Jurkat, Clone E6-1 (cell line): ENCODE measurements at regions not wholly inside any gene's neighbourhood (a gene's known extent, or its start where the extent isn't known, plus 50 kb on each side); places are given as distances from the start of the nearest gene placed in this dataset.
"Not testable (repeated sequence)": the region's sequence is repeated elsewhere in the genome, so short reads cannot be mapped to it uniquely, and the experiment has no call there.

Source experiments
- DNase-seq: peaks from one replicate; pipeline ENCODE4 v3.0.0-alpha.2; 2011; ENCODE audit warnings: low read depth, low spot score
- H3K4me3 ChIP-seq: 2 replicates; pipeline ENCODE4 v1.5.1; 2011; ENCODE audit warnings: mild to moderate bottlenecking, low read length, control low read depth, moderate library complexity

DNA sequence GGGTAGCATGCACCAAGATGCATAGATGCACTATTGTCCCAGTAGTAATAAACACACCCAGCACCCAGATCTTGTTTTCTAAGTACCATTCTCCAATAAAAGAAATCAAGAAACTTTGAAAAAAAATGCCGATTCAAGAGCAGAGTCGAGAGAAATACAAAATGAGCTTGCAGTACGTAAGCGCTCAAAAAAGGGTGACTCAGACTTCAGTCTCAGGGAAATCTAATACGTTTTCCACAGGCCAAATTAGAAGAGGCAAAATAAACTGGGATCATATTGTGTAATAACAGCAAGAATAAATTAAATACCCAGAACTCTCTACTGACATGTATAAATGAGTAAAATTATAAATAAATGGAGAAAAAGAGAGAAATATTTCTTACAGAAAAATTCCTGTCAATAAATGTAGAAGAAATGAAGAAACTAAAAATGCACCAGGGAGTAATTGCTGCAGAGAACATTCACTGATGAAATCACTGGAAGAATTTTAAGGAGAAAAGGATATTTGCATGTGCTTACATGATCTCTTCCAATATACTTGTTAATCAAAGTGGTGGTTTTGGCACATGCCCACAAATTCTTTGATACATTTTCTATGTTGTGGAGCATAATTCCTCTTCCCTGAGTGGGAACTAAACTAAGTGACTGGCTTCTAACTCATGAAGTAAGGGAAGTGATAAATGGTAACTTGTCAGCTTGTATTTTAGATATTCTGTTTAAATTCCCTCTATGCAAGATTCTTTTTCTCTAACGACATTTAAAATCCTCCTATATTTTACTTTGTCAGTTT is 567.6 kb upstream of the ADAMTS16 start:
- DNase-seq, result no peak

DNA sequence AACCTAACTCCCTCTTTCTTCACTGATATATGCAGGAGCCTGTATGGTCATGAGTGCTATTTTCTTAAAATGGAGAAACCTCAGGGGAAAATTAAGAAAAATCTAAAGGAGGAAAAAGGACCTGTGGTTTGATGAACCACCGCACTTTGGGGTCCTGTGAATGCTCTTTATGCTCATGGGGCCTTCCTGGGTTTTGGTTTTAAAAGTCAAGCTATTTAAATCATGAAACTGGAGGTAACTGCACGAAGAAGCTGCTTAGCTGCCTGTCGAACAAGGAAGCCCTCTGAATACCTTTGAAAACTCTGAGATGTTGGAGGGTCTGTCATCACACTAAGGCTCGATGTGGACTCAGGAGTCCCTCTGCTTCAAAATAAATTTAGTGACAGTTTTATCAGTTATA is 564.5 kb upstream of the ADAMTS16 start:
- DNase-seq, result no peak
- no peak overlapping the region for H3K4me3 ChIP-seq

More for the DNA sequence above, 567.6 kb upstream of the ADAMTS16 start:
- no peak overlapping the region for H3K4me3 ChIP-seq

DNA sequence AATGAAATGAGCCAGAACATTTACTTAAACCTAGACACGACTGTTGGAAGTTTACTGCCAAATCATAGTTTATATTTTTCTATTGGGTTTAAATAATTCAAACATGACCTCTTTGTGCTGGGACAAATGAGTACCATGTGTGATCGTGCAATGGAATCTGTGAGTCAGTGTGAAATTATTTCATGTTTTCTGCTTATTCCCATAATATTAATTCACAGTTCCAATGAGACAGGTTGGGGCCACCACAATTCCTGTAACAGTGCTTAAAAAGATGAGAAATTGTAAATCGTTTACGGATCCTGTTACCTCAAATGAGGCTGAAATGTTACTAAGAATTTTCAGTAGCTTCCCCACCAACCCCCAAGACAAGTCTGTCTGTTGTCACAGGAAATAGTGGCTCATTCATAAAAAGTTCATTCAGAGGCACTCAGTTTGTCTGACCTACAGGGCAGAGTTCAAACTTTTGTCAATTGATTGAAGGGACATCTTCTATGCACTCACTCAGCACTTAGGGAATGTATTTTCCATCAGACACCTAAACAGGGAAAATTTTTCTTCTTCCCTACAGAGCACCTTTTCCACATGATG is 563.9 kb upstream of the ADAMTS16 start:
- no peak overlapping the region for H3K4me3 ChIP-seq
- DNase-seq, result no peak

DNA sequence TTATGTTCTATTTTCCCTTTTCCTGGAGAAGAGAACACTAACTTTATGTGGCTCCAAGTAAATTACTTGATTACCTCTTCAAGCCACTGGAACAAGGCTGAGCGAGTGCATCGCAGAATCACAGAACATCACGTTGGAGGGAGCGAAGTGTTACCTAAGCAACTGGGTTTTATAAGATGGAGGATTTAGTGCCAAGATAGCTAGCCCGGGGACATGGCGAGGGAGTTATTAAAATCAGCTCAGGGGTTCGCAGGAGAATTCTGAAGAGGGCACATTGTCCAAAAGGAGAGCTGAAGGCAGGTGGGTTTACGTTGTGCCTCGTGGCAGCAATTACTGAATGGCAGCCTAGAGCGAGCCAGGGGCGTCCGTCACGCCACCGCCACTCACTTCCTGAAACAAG is 563.2 kb upstream of the ADAMTS16 start:
- no peak for DNase-seq
- no peak overlapping the region for H3K4me3 ChIP-seq

DNA sequence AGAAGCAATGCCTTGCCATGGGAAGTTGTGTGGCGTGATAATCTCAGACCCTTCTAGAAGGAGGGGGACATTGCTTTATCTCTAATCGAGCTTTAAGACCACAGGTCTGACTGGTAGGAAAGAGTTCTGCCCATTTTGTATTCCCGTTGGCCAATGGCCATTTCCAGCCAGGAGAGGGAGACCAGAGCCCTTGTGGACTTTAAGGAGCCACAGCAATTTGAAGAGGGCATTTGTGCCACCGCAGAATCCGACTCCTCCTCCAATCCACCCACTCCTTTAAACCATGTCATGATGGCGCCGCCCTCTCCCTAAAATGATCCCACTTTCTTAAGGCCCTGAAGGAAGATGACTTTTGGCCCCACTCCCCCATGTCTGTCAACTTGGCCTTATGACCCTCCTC is 560.5 kb upstream of the ADAMTS16 start:
- no peak for DNase-seq
- no peak overlapping the region for H3K4me3 ChIP-seq

DNA sequence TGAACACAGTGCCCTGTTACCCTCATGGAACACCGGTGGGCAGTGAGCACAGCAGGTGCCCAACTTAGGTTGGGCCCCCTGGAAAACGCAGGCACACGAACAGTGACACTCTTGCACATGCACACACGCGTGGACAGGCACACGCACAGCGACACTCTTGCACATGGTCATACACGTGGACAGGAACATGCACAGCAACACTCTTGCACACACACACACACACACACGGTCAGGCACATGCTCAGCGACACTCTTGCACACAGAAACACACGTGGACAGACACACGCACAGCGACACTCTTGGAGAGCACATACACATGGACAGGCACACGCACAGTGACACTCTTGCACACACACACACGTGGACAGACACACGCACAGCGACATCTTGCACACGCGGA is 559.4 kb upstream of the ADAMTS16 start:
- H3K4me3 ChIP-seq, result no peak overlapping the region
- DNase-seq, result no peak

DNA sequence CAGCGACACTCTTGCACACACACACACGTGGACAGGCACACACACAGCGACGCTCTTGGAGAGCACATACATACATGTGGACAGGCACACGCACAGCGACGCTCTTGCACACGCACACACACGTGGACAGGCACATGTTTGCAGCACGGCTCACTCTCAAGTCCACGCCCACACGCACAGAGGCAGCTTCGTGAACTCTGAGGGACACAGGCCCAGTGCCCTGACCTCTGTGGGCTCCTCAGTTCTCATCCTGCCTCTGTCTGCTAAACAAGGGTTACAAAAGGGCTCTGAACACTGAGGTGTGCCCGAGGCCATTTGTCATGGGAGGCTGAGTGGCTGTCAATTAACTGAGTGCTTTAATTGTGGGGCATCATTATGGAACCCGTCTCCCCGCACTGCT is 558.8 kb upstream of the ADAMTS16 start:
- DNase-seq, result no peak

DNA sequence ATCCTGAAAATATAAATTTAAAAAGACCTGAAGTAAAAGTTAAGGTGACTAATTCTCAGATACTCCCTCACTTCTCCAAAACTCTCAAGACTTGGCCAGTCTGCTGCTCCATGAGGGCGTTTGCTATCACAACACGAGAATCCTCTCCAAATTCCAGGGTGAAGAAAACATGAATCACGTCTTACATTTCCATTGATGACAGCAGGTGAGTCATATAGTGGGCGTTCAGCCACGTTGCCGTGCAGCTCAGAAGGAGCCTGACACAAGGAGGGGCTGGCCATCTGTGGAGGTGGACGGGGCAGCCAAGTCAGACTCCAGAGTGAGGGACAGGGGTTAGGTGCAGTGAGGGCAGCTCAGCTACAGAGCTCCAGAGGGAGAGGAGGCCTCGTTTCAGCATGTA is 555.1 kb upstream of the ADAMTS16 start:
- no peak for DNase-seq
- H3K4me3 ChIP-seq, result no peak overlapping the region

More for the DNA sequence above, 558.8 kb upstream of the ADAMTS16 start:
- no peak overlapping the region for H3K4me3 ChIP-seq

DNA sequence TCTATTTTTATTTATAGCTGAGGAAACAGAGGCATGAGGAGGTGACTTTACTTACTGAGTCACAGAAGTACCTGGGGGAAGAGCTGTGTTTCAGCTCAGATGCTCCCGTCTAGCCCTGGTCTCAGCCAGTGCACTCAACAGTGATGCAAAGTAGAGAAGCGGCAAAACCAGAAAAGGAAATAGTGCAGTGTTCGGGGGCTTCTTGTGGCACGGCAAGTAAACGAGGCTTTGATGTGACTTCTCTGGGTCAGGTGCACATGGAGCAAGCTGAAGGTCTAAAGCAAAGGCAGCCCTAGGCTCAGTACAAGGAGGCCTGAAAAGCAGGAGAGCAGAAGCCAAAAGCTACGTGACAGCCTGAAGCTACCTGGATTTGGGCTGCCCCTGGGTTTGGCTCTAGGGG is 526.7 kb upstream of the ADAMTS16 start:
- DNase-seq, result no peak
- H3K4me3 ChIP-seq, result no peak overlapping the region

DNA sequence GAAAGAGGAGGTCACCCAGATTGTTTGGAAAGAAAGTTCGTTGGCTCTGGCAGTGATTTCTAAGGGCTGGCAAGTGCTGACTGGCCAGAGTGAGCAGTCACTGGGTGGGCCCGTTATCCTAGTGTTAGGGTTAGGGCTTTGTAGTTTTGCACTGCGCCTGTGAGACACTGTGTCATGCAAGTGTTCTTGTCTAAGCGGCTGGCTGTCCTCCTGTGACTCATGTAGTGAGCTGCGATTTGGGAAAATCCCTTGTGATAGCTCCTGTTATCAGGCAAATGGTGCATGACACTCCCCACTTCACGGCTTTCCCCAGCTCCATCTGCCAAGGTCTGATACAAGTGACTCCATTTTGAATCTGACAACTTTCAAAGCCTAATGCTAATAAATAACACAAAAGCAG is 526.0 kb upstream of the ADAMTS16 start:
- DNase-seq, result no peak
- no peak overlapping the region for H3K4me3 ChIP-seq

DNA sequence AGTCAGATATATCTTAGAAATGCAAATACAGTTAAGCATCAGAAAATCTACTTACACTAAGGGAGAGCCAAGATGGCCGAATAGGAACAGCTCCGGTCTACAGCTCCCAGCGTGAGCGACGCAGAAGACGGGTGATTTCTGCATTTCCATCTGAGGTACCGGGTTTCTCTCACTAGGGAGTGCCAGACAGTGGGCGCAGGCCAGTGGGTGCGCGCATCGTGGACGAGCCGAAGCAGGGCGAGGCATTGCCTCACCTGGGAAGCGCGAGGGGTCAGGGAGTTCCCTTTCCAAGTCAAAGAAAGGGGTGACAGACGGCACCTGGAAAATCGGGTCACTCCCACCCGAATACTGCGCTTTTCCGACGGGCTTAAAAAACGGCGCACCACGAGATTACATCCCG is 524.8 kb upstream of the ADAMTS16 start:
- not testable (repeated sequence) for DNase-seq, H3K4me3 ChIP-seq

DNA sequence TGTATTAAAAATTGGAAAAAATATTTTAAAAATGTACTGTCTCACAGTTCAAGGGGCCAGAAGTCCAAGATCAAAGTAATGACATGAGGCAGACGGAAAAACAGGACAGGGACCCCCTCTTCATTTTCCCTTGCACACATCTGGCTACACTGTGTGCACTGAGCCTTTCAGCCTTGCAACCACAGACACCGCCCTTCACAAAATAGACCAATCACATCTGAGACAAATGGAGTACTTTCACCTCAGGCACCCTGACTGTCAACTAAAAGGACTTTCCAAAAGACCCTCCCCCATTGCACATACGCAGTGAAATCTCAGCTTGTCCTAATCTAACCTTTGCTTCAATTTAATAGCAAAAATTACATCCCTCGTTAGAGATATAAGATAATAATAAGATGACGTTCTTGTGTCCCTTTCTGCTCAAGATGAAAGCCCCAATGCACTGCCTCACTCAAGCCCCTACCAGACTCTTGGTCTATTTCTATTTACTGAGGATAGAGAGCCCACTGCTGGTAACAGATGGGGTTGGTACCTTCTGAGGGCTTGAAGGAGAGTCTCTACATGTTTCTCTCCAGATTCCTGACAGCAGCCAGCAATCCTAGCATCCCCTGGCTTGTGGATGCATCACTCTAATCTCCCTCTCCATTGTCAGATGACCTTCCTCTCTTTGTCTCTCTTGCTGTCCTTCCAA is 514.8 kb upstream of the ADAMTS16 start:
- H3K4me3 ChIP-seq, result no peak overlapping the region
- peak; percentile 9 for DNase-seq

DNA sequence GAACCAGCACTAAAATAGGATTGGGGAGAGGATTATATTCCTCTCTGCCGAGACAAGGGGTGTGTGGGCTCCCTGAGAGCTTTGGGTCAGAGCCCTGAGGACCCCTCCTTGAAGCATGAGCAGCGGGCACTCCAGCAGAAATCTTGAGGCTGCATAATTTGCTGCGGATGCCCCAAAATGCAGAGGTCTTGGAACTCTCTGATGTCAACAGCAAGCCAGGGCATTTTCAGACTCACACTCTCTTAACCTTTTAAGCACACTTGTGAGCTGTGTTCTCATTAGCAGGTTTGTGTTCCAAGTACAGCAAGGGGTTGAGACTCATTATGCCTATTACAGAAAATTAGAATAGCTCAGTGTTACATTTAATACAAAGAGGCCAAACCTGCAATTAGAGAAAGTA is 513.0 kb upstream of the ADAMTS16 start:
- no peak for DNase-seq
- H3K4me3 ChIP-seq, result no peak overlapping the region

DNA sequence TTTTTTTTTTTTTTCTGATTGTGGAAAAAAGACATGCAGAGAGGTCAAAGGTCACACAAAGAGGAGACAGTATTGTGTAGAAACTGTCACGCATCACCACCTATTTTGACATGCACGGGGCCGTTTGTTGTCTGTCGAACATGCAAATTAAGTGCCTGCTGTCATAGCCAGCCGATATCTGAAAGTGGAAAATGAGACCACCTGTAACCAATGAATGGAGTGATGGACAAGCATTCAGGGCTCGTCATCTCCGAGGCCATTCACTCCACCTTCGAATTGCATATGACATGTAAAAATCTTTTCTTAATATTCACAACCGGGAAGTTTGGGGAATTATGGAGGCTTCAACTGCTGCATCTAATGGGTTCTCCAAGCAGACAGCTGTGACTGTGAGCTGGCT is 512.2 kb upstream of the ADAMTS16 start:
- no peak for DNase-seq
- no peak overlapping the region for H3K4me3 ChIP-seq

DNA sequence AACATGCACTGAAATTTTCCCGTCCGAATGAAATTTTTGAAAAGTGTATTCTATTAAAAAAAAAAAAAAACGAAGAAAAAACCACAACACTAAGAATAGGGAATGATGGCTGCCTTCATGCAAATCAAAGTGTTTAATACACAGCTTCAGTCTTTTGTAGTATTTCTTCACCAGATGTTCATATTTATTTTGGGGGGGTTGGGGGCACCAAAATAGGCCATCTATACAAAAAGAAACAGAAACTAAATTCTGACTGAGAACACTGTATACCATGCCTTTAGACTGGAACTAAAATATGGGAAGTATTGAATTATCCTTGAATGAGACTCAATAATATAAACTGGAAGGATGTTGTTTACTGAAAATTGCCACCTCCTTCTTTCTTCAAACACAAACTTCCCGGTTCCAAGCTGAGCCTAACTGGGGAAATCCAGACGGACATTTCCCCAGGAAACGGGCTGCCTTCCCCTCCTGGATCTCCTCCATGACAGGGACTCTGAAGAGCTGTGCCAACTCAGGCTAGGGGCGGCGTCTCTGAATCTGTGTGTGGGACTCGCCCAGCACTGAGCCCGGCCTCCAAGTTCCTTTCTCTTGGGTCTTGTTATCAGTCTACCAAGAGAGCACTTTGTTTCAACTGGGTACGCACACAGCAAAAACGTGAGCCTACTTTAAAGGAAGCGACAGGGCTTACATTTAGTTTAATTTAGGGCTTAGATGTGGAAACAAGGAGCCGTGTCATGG is 511.3 kb upstream of the ADAMTS16 start:
- H3K4me3 ChIP-seq, result no peak overlapping the region
- DNase-seq, result no peak

DNA sequence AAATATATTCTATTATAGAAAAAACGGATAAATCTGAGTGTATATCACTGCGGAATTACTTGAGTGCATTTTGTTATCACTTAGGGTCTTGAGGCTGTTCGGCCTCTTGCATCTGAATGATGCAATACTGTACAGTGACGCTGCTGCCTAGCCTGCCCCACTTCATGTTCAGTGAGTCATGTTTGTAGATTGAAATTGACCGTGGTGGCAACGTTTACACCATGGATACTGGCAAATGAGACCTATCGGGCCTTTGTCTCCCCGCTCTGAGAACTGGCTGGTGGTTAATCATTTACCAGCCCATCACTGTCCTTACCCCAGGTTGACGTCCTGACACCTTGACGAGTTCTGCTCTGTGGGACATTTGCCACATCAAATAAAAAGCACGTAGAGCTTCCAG is 510.1 kb upstream of the ADAMTS16 start:
- DNase-seq, result no peak
- no peak overlapping the region for H3K4me3 ChIP-seq

DNA sequence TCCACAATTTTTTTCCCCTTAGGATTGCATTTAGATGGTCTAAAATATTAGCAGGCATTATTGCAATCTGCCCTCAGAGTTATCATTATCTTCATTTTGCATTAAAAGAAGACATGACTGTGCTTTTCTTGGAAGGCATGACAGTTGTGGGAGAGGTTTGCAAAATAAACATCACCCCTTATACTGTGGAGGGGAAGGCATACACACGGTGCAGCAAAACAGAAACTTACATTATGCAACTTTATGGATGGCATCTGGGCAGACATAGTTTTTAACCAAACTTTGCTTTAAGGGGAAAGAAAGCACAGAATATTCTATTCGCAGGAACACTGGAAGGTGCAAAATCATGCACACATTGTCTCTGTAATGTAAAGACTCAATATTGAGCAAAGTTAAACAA is 505.8 kb upstream of the ADAMTS16 start:
- DNase-seq, result no peak
- H3K4me3 ChIP-seq, result no peak overlapping the region

DNA sequence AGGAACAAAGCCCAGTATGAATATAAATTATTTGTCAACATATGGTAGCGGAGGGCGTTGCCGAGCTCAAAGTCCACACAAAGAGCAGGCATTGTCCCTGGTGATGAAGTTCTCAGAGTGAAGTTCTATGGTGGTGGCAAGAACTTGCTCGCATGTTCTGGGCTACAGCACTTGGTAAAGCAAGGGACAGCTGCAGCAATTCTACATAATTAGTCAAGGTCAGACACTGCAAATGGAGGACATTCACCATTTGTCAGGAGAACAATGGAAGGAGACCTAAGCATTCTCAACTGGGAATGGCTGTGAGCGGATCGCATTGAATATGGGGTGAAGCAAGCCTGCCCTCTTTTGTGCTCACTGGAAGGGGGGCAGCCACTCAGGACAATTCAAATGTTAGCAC is 503.8 kb upstream of the ADAMTS16 start:
- no peak overlapping the region for H3K4me3 ChIP-seq
- no peak for DNase-seq

DNA sequence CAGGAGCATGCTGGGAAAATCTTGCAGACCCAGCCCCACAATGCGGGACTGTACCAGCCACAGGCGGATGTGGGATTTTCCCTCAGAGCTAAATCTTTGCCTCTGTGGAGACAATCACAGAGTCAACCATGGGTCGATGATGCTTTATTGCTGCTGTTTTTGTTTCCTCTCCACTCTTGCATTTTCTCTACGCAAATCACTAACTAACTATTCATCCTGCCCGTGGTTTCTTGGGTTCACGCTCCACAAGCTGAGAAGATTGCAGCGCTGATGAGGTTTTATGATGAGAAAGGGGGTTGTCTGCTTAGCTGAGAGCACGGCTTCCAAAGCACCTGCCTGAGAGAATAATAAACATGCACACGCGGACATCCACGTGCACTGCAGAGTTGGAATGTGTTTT is 500.2 kb upstream of the ADAMTS16 start:
- peak; percentile 76 for DNase-seq
- H3K4me3 ChIP-seq, result no peak overlapping the region

DNA sequence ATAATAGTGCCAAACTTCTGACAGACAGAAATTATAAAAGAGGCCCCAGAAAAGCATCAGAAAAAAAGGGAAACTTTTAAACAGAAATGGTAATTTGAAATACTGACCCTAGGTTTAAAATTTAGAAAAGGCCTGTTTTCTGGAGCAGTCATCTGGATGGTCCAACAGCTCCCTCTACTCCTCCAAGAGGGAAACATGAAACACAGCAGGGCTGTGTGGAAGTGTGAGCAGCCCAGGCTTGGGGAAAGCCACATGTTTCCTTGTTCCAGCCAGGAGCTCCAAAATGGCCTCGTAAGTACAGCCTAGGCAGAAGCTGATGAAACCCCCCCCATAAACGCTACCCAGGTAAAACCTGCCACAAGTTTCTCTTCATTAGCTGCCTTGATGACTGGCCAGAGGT is 499.3 kb upstream of the ADAMTS16 start:
- DNase-seq, result no peak
- H3K4me3 ChIP-seq, result no peak overlapping the region
